Lung (tissue), 11 donors: ENCODE measurements at regions not wholly inside any gene's neighbourhood (a gene's known extent, or its start where the extent isn't known, plus 50 kb on each side); places are given as distances from the start of the nearest gene placed in this dataset.

Experiments used
- ATAC-seq: fragments of 200-7000 bp; cut with Tn5 transposase; one replicate; pipeline ENCODE4 v1.9.1; 2020; ENCODE audit warnings: moderate number of reproducible peaks; ENCODE audit not compliant: insufficient read depth, low FRiP score
- DNase-seq, 3 donors: peaks; one replicate each; pipeline ENCODE4 v3.0.0-alpha.2; 2013 to 2017
- H3K27ac ChIP-seq, 2 donors: one replicate each; pipeline ENCODE4 v1.5.1; 2013; ENCODE audit warnings: mild to moderate bottlenecking in 2 of 2, moderate library complexity in 2 of 2, control low read depth in 1 of 2, inconsistent platforms in 1 of 2, low read depth in 1 of 2, low read length in 1 of 2
- H3K27me3 ChIP-seq, 3 donors: one replicate each; pipeline ENCODE4 v1.5.1; 2013; ENCODE audit warnings: low read length in 2 of 3; ENCODE audit not compliant: control insufficient read depth in 3 of 3, insufficient read depth in 3 of 3
- H3K36me3 ChIP-seq, 4 donors: one replicate each; pipeline ENCODE4 v1.5.1; 2013; ENCODE audit warnings: low read length in 4 of 4, mild to moderate bottlenecking in 1 of 4, moderate library complexity in 1 of 4; ENCODE audit not compliant: control insufficient read depth in 4 of 4, insufficient read depth in 4 of 4
- H3K4me1 ChIP-seq, 5 donors: one replicate each; pipeline ENCODE4 v1.5.1; 2013; ENCODE audit warnings: low read length in 5 of 5, mild to moderate bottlenecking in 2 of 5, moderate library complexity in 1 of 5; ENCODE audit not compliant: control insufficient read depth in 5 of 5, insufficient read depth in 5 of 5
- H3K4me3 ChIP-seq: one replicate; pipeline ENCODE4 v1.5.1; 2013; ENCODE audit warnings: mild to moderate bottlenecking, control low read depth, moderate library complexity
- H3K9ac ChIP-seq, 2 donors: one replicate each; pipeline ENCODE4 v1.5.1; 2013; ENCODE audit warnings: low read length in 2 of 2, control low read depth in 1 of 2; ENCODE audit not compliant: insufficient read depth in 1 of 2
- H3K9me3 ChIP-seq, 4 donors: one replicate each; pipeline ENCODE4 v1.5.1; 2013; ENCODE audit warnings: low read length in 3 of 4, mild to moderate bottlenecking in 1 of 4, moderate library complexity in 1 of 4; ENCODE audit not compliant: control insufficient read depth in 4 of 4, insufficient read depth in 3 of 4
- CTCF ChIP-seq: IDR thresholded peaks from 2 replicates; pipeline ENCODE4 v1.5.1; 2012; ENCODE audit warnings: mild to moderate bottlenecking; ENCODE audit errors: control extremely low read depth, extremely low read depth
- WGBS, 2 donors: extraction: QIAGEN DNeasy Blood & Tissue Kit; methylation state at CpG; one replicate each; pipeline ENCODE4 v1.1.7; 2013; 5-methylcytosine and 5-hydroxymethylcytosine counted together
- donor health status: control.
- donor health status: control.
- donor health status: Bipolar disorder and iron deficiency.
- donor health status: healthy.
- donor health status: DM: yes; HTN: yes; CAD: no.

GRCh38 chr20:48178633-48179032 lies 393.4 kb upstream of the SULF2 start:
- no peak for TF ChIP-seq CTCF
- Histone ChIP-seq H3K4me3 (no peak overlapping the region), H3K27me3 (no peaks in the 10 kb centered on the region), H3K36me3 (no peaks in the 10 kb centered on the region), H3K4me1 (peaks cover 0 to 6% (median 0%) of the 10 kb centered on the region in 5 donors), H3K9ac (no peak overlapping the region), H3K27ac (no peak overlapping the region), H3K9me3 (peaks cover 0 to 3% (median 0%) of the 10 kb centered on the region in 4 donors)
- ATAC-seq, result no peak
- WGBS, 2 donors, result 67 to 77% methylated on average over 4 of the region's 4 CpGs
- no peak for DNase-seq

GRCh38 chr20:48177058-48177457 lies 391.8 kb upstream of the SULF2 start:
- ATAC-seq, result no peak
- H3K27ac ChIP-seq, result no peak overlapping the region
- peaks cover 0 to 6% (median 0%) of the 10 kb centered on the region in 5 donors for H3K4me1 ChIP-seq
- no peaks in the 10 kb centered on the region for H3K36me3 ChIP-seq
- H3K9ac ChIP-seq, result no peak overlapping the region
- H3K9me3 ChIP-seq, result peaks cover 0 to 11% (median 3%) of the 10 kb centered on the region in 4 donors
- H3K4me3 ChIP-seq, result no peak overlapping the region
- WGBS, 2 donors, result 85 to 86% methylated on average over 8 of the region's 8 CpGs
- TF ChIP-seq CTCF, result no peak
- DNase-seq, result no peak
- no peaks in the 10 kb centered on the region for H3K27me3 ChIP-seq

GRCh38 chr20:48176139-48176538 lies 390.9 kb upstream of the SULF2 start:
- Histone ChIP-seq H3K36me3 (no peaks in the 10 kb centered on the region), H3K27me3 (no peaks in the 10 kb centered on the region), H3K9ac (no peak overlapping the region), H3K4me1 (peaks cover 0 to 6% (median 0%) of the 10 kb centered on the region in 5 donors), H3K27ac (no peak overlapping the region), H3K9me3 (peaks cover 0 to 11% (median 3%) of the 10 kb centered on the region in 4 donors), H3K4me3 (no peak overlapping the region)
- ATAC-seq (no peak), DNase-seq (no peak)
- 91 to 92% methylated on average over 8 of the region's 8 CpGs for WGBS, 2 donors
- no peak for TF ChIP-seq CTCF

- Histone ChIP-seq H3K27ac (no peak overlapping the region), H3K9ac (no peak overlapping the region), H3K4me1 (no peaks in the 10 kb centered on the region), H3K9me3 (peaks cover 0 to 11% (median 3%) of the 10 kb centered on the region in 4 donors), H3K4me3 (no peak overlapping the region), H3K36me3 (no peaks in the 10 kb centered on the region), H3K27me3 (no peaks in the 10 kb centered on the region)
- ATAC-seq (no peak), DNase-seq (no peak)
- TF ChIP-seq CTCF, result no peak
- WGBS, 2 donors, result 86 to 87% methylated on average over 6 of the region's 6 CpGs
Observed at GRCh38 chr20:48175261-48175660, 390.0 kb upstream of the SULF2 start.
